Endodermal cell (in vitro differentiated cells): ENCODE measurements at regions not wholly inside any gene's neighbourhood (a gene's known extent, or its start where the extent isn't known, plus 50 kb on each side); places are given as distances from the start of the nearest gene placed in this dataset.
A peak's percentile ranks its signal among the peaks of the same experiment; 100 is the strongest.
"Not testable (repeated sequence)": the region's sequence is repeated elsewhere in the genome, so short reads cannot be mapped to it uniquely, and the experiment has no call there.

Experiments used
- DNase-seq: peaks from one replicate; pipeline ENCODE4 v3.0.0-alpha.2; 2017
- H3K27ac ChIP-seq: 2 replicates; pipeline ENCODE4 v1.5.1; 2013; ENCODE audit warnings: mild to moderate bottlenecking, low read depth, low read length, moderate library complexity
- H3K27me3 ChIP-seq: 2 replicates; pipeline ENCODE4 v1.6.1; 2013; ENCODE audit warnings: mild to moderate bottlenecking, low read length, moderate library complexity; ENCODE audit not compliant: insufficient read depth, control insufficient read depth, poor library complexity, severe bottlenecking
- H3K36me3 ChIP-seq: 2 replicates; pipeline ENCODE4 v1.7.0; 2013; ENCODE audit warnings: mild to moderate bottlenecking, low read length, moderate library complexity; ENCODE audit not compliant: control insufficient read depth, insufficient read depth
- H3K4me1 ChIP-seq: one replicate; pipeline ENCODE4 v1.7.0; 2013; ENCODE audit warnings: low read length; ENCODE audit not compliant: control insufficient read depth, insufficient read depth
- H3K4me3 ChIP-seq: 2 replicates; pipeline ENCODE4 v1.5.1; 2013; ENCODE audit warnings: mild to moderate bottlenecking, low read length, moderate library complexity
- H3K9ac ChIP-seq: 2 replicates; pipeline ENCODE4 v1.6.1; 2013; ENCODE audit warnings: mild to moderate bottlenecking, low read length, moderate library complexity; ENCODE audit not compliant: poor library complexity, severe bottlenecking; ENCODE audit errors: extremely low read depth
- H3K9me3 ChIP-seq: 2 replicates; pipeline ENCODE4 v1.6.1; 2013; ENCODE audit warnings: mild to moderate bottlenecking, low read length, moderate library complexity; ENCODE audit not compliant: control insufficient read depth
- H3K27ac Mint-ChIP-seq: 2 replicates; pipeline ENCODE4 v1.8.0; 2020; ENCODE audit warnings: mixed read lengths
- H3K27me3 Mint-ChIP-seq: 2 replicates; pipeline ENCODE4 v1.8.0; 2021; ENCODE audit warnings: mild to moderate bottlenecking, mixed read lengths; ENCODE audit not compliant: insufficient read depth
- H3K36me3 Mint-ChIP-seq: 2 replicates; pipeline ENCODE4 v1.8.0; 2020; ENCODE audit warnings: low read depth, mixed read lengths
- H3K4me1 Mint-ChIP-seq: 2 replicates; pipeline ENCODE4 v1.8.0; 2020; ENCODE audit warnings: mixed read lengths
- H3K4me3 Mint-ChIP-seq: 2 replicates; pipeline ENCODE4 v1.8.0; 2020; ENCODE audit warnings: mild to moderate bottlenecking, moderate library complexity, mixed read lengths
- H3K9me3 Mint-ChIP-seq: 2 replicates; pipeline ENCODE4 v1.8.0; 2020; ENCODE audit warnings: mild to moderate bottlenecking, mixed read lengths
- CTCF ChIP-seq: fragments of 200-600 bp; sonication (generic); conservative IDR thresholded peaks from 2 replicates; pipeline ENCODE4 v1.5.0; 2021; ENCODE audit warnings: antibody characterized with exemption, mild to moderate bottlenecking
- WGBS, 2 experiments: methylation state at CpG; one replicate each; pipeline versions ENCODE4 v1.1.5 to v1.1.7; 2013; ENCODE audit warnings: missing lambda C conversion rate in 2 of 2, mixed read lengths in 1 of 2; ENCODE audit not compliant: insufficient coverage in 1 of 2, insufficient read length in 1 of 2; 5-methylcytosine and 5-hydroxymethylcytosine counted together

DNA sequence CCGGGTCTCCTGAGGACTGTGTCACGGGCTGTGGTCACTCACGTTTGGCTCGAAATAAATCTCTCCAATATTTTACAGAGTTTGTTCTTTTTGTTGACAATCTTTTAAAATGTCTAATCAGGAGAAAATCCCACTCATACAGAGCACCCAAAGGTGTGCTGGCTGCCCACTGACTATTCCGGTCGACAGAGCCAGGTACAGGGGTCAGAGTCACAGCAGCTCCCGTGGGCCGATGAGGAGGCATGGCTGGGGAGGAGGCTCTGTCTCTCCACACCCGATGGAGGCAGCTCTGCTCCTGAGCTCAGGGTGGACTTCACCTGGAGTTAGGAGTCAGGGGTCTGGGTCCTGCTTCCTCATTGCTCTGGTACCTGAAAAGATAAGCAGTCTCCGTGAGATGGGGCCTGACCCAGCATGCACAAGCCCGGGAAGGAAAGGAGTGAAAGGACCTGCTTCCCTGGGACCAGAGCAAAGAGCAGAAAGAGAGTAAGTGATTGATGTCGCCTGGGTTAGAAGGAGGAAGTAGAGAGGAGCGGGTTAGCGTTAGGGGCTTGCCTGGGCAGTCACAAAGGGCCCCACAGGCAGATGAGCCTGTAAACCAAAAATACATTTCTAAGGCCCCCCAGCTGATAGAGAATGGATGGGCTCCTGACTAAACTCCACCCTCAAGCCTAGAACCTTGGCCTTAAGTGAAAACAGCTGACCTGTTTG is 53.5 kb upstream of the UNC93A start:
- Mint-ChIP-seq H3K36me3 (peaks cover 3% of the 10 kb centered on the region), H3K27ac (no peak overlapping the region)
- WGBS, 2 experiments = 88 to 89% methylated on average over 8 to 14 of the region's 14 CpGs

DNA sequence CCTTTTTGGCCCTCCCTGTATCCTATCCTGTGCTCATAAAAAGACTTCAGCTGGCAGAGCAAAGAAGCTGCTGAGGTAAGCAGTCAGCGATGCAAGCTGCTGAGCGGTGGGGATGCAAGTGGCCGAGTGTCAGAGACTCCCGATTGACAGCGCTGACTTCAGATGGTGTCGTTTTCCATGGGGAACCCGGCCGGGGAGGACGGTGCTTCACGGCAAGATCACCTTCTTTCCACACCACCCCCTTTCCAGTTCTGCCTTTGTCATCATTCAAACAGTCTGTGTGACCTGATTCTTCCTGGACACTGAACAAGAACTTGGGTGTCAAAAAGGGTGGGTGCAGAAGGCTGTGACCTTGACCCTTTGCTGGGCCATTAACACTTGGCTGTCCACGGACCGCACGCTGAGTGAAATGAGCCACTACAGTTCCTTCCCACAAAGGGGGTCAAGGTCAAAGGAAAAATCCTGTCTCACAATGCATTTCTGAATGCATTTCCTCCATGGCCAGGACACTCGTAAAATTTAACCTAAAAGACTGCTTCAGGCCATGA is 52.9 kb upstream of the UNC93A start:
- Mint-ChIP-seq H3K36me3 (peaks cover 3% of the 10 kb centered on the region), H3K4me3 (no peak overlapping the region), H3K4me1 (peaks cover 66% of the 10 kb centered on the region), H3K9me3 (no peaks in the 10 kb centered on the region), H3K27me3 (peaks cover 5% of the 10 kb centered on the region), H3K27ac (peak overlapping the region; percentile 21)
- peak; percentile 66 for DNase-seq
- Histone ChIP-seq H3K27ac (no peak overlapping the region), H3K4me3 (no peak overlapping the region), H3K27me3 (no peaks in the 10 kb centered on the region), H3K4me1 (peaks cover 23% of the 10 kb centered on the region), H3K9me3 (no peaks in the 10 kb centered on the region), H3K9ac (no peak overlapping the region), H3K36me3 (no peaks in the 10 kb centered on the region)
- WGBS, 2 experiments = 83 to 96% methylated on average over 5 to 14 of the region's 14 CpGs
- TF ChIP-seq CTCF = no peak

More for the DNA sequence above, 53.5 kb upstream of the UNC93A start:
- Histone ChIP-seq H3K4me1 (peaks cover 30% of the 10 kb centered on the region), H3K9me3 (no peaks in the 10 kb centered on the region), H3K36me3 (no peaks in the 10 kb centered on the region), H3K27me3 (no peaks in the 10 kb centered on the region), H3K27ac (no peak overlapping the region), H3K4me3 (no peak overlapping the region), H3K9ac (no peak overlapping the region)
- H3K4me3 Mint-ChIP-seq = no peak overlapping the region
- no peak for TF ChIP-seq CTCF
- H3K4me1 Mint-ChIP-seq = peaks cover 70% of the 10 kb centered on the region
- DNase-seq = no peak
- H3K27me3 Mint-ChIP-seq = peaks cover 5% of the 10 kb centered on the region
- no peaks in the 10 kb centered on the region for H3K9me3 Mint-ChIP-seq

- Mint-ChIP-seq H3K27me3 (peaks cover 5% of the 10 kb centered on the region), H3K27ac (peak overlapping the region; percentile 21), H3K4me1 (peaks cover 62% of the 10 kb centered on the region), H3K9me3 (no peaks in the 10 kb centered on the region), H3K36me3 (peaks cover 3% of the 10 kb centered on the region), H3K4me3 (no peak overlapping the region)
- TF ChIP-seq CTCF = no peak
- 88 to 89% methylated on average over 10 to 11 of the region's 12 CpGs for WGBS, 2 experiments
- no peak overlapping the region for H3K4me3 ChIP-seq
- peak; percentile 67 for DNase-seq
- H3K27me3 ChIP-seq = no peaks in the 10 kb centered on the region
- H3K4me1 ChIP-seq = peaks cover 19% of the 10 kb centered on the region
- H3K9me3 ChIP-seq = no peaks in the 10 kb centered on the region
- H3K9ac ChIP-seq = no peak overlapping the region
- H3K36me3 ChIP-seq = no peaks in the 10 kb centered on the region
- no peak overlapping the region for H3K27ac ChIP-seq
Observed at GRCh38 chr6:167238694-167239467, 52.2 kb upstream of the UNC93A start.

- H3K9ac ChIP-seq, H3K9me3 ChIP-seq, H3K4me3 Mint-ChIP-seq, H3K36me3 Mint-ChIP-seq, H3K27ac ChIP-seq, H3K36me3 ChIP-seq, DNase-seq, H3K27me3 Mint-ChIP-seq, H3K4me3 ChIP-seq, H3K9me3 Mint-ChIP-seq, H3K27me3 ChIP-seq, H3K27ac Mint-ChIP-seq: not testable (repeated sequence)
- peaks cover 64% of the 10 kb centered on the region for H3K4me1 Mint-ChIP-seq
- 40 to 43% methylated on average over 1 of the region's 2 CpGs for WGBS, 2 experiments
- peaks cover 19% of the 10 kb centered on the region for H3K4me1 ChIP-seq
Observed at GRCh38 chr6:167239470-167239869, 51.6 kb upstream of the UNC93A start.
